Astrocyte of the cerebellum (primary cell): ENCODE measurements at regions not wholly inside any gene's neighbourhood (a gene's known extent, or its start where the extent isn't known, plus 50 kb on each side); places are given as distances from the start of the nearest gene placed in this dataset.
A peak's percentile ranks its signal among the peaks of the same experiment; 100 is the strongest.

Source experiments
- DNase-seq: peaks from one replicate; pipeline ENCODE4 v3.0.0-alpha.2; 2011; ENCODE audit warnings: low read depth
- H3K4me3 ChIP-seq: 2 replicates; pipeline ENCODE4 v1.5.1; 2011; ENCODE audit warnings: mild to moderate bottlenecking, low read depth, low read length, moderate library complexity
- in situ Hi-C: cut with HindIII; loops from 2 replicates; pipeline ENCODE4 v1.10.0; 2017; ENCODE audit warnings: low sequenced_read_pairs
- TF ChIP-seq, protein P1 (sequence below): IDR thresholded peaks from 2 replicates; pipeline ENCODE4 v1.5.1; 2012; ENCODE audit warnings: low read length, low read depth, moderate library complexity, mild to moderate bottlenecking; ENCODE audit errors: missing control alignments

GRCh38 chr10:58044072-58044471, 223.6 kb downstream of the IPMK start:
- TF ChIP-seq, protein P1, sequence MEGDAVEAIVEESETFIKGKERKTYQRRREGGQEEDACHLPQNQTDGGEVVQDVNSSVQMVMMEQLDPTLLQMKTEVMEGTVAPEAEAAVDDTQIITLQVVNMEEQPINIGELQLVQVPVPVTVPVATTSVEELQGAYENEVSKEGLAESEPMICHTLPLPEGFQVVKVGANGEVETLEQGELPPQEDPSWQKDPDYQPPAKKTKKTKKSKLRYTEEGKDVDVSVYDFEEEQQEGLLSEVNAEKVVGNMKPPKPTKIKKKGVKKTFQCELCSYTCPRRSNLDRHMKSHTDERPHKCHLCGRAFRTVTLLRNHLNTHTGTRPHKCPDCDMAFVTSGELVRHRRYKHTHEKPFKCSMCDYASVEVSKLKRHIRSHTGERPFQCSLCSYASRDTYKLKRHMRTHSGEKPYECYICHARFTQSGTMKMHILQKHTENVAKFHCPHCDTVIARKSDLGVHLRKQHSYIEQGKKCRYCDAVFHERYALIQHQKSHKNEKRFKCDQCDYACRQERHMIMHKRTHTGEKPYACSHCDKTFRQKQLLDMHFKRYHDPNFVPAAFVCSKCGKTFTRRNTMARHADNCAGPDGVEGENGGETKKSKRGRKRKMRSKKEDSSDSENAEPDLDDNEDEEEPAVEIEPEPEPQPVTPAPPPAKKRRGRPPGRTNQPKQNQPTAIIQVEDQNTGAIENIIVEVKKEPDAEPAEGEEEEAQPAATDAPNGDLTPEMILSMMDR = no peak
- in situ Hi-C loops = no loop called here
- DNase-seq = no peak
- no peak overlapping the region for H3K4me3 ChIP-seq

DNA sequence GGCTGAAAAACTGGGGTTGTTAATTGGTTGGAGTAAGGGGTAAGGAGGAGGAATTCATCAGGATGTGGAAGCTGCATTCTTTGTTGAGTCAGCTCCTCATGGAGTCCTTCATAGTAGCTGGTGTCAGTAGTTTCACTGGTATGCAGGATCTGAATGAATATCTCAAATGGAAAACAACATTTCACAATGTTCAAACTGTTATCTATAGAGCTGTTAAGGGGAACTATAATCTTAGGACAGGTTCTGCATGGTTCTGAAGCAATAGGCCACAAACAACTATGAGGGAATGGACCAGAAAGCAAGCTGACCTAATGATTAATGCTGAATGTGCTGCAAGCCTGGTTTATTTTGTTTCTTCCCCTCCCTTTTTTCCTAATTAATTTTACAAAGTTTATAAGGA, 225.8 kb downstream of the IPMK start:
- in situ Hi-C loops = no loop called here
- H3K4me3 ChIP-seq = no peak overlapping the region
- no peak for DNase-seq
- TF ChIP-seq, protein P1 = no peak

DNA sequence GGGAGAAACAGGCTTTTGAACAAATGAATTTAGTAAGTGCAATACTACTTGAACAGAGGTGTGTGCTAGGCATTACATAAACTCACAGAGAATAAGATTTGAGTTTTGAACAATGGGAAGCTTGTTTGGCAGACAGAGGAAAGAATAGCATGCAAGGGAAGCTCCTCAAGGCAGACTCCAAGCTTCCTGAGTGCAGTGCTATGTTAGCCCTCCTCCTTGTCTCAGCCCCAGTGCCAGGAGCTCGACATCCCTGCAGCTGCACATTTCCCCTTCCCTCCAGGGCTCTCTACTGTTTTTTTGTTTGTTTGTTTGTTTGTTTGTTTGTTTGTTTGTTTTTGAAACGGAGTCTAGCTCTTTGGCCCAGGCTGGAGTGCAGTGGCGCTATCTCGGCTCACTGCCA, 237.5 kb downstream of the IPMK start:
- no peak for DNase-seq
- in situ Hi-C loops = no loop called here
- TF ChIP-seq, protein P1 = no peak
- H3K4me3 ChIP-seq = no peak overlapping the region

GRCh38 chr10:58028597-58029366, 238.9 kb downstream of the IPMK start:
- in situ Hi-C loops = no loop called here
- peak; percentile 60 for DNase-seq
- TF ChIP-seq, protein P1 = no peak
- H3K4me3 ChIP-seq = no peak overlapping the region

GRCh38 chr10:58027426-58027825, 240.3 kb downstream of the IPMK start:
- in situ Hi-C loops = no loop called here
- H3K4me3 ChIP-seq = no peak overlapping the region
- no peak for DNase-seq
- TF ChIP-seq, protein P1 = no peak

DNA sequence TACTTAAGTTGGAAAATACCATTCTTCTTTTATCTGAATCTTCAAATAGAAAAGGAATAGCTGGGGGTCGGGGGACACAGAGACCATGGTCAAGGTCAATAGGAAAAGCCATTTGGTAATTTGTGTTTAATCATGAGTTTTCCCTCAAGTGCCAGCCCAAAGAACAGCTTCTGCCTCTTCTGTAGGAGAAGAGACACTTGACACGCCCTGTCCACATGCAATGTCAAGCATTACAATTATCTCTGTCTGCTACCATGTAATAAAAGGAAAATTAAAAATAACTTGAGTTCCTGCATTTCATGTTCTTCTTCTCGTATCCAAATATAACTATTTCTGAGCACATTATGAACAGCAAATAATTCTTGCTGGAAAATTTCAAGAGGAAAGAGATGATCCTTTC, 241.7 kb downstream of the IPMK start:
- no peak for DNase-seq
- TF ChIP-seq, protein P1 = no peak
- in situ Hi-C loops = no loop called here
- H3K4me3 ChIP-seq = no peak overlapping the region
